GM23248 (cell line): ENCODE measurements at regions not wholly inside any gene's neighbourhood (a gene's known extent, or its start where the extent isn't known, plus 50 kb on each side); places are given as distances from the start of the nearest gene placed in this dataset.

Source experiments
- DNase-seq: peaks from one replicate; pipeline ENCODE4 v3.0.0-alpha.2; 2015
- H2AFZ ChIP-seq: fragments of 200-600 bp; sonication (generic); 2 replicates; pipeline ENCODE4 v1.6.1; 2016; ENCODE audit warnings: antibody characterized with exemption
- H3F3A ChIP-seq: fragments of 200-600 bp; sonication (generic); 2 replicates; pipeline ENCODE4 v1.6.1; 2016; ENCODE audit warnings: mild to moderate bottlenecking, antibody characterized with exemption, mixed run types; ENCODE audit not compliant: insufficient read depth
- H3K27ac ChIP-seq: fragments of 200-600 bp; sonication (generic); 2 replicates; pipeline ENCODE4 v1.5.1; 2016; ENCODE audit warnings: mild to moderate bottlenecking
- H3K27me3 ChIP-seq: fragments of 200-600 bp; sonication (generic); replicated peaks from 2 replicates; pipeline ENCODE4 v1.6.1; 2016; ENCODE audit warnings: mild to moderate bottlenecking; ENCODE audit not compliant: insufficient read depth
- H3K36me3 ChIP-seq: fragments of 200-600 bp; sonication (generic); 2 replicates; pipeline ENCODE4 v1.6.1; 2016; ENCODE audit warnings: low read depth, mild to moderate bottlenecking
- H3K4me1 ChIP-seq: fragments of 200-600 bp; sonication (generic); 2 replicates; pipeline ENCODE4 v1.6.1; 2016; ENCODE audit warnings: mild to moderate bottlenecking; ENCODE audit not compliant: insufficient read depth
- H3K4me2 ChIP-seq: fragments of 200-600 bp; sonication (generic); one replicate; pipeline ENCODE4 v1.6.1; 2016; ENCODE audit warnings: mild to moderate bottlenecking; ENCODE audit not compliant: unreplicated experiment
- H3K4me3 ChIP-seq: fragments of 200-600 bp; sonication (generic); 2 replicates; pipeline ENCODE4 v1.5.1; 2016; ENCODE audit warnings: mild to moderate bottlenecking
- H3K79me2 ChIP-seq: fragments of 200-600 bp; sonication (generic); 2 replicates; pipeline ENCODE4 v1.6.1; 2016; ENCODE audit warnings: mild to moderate bottlenecking; ENCODE audit not compliant: insufficient read depth
- H3K9ac ChIP-seq: fragments of 200-600 bp; sonication (generic); 2 replicates; pipeline ENCODE4 v1.6.1; 2016; ENCODE audit warnings: mild to moderate bottlenecking
- H3K9me2 ChIP-seq: fragments of 200-600 bp; sonication (generic); 2 replicates; pipeline ENCODE4 v1.6.1; 2016; ENCODE audit warnings: mixed run types, mild to moderate bottlenecking, moderate library complexity; ENCODE audit not compliant: insufficient read depth
- H3K9me3 ChIP-seq: fragments of 200-600 bp; sonication (generic); one replicate; pipeline ENCODE4 v1.6.1; 2017; ENCODE audit warnings: low read depth
- H4K20me1 ChIP-seq: fragments of 200-600 bp; sonication (generic); 2 replicates; pipeline ENCODE4 v1.6.0; 2016; ENCODE audit not compliant: insufficient read depth
- EZH2 ChIP-seq: fragments of 200-600 bp; sonication (generic); IDR thresholded peaks from 2 replicates; pipeline ENCODE4 v1.6.1; 2018; ENCODE audit warnings: antibody characterized with exemption, mild to moderate bottlenecking; ENCODE audit not compliant: insufficient read depth, poor library complexity, severe bottlenecking
- EZH2phosphoT487 ChIP-seq: fragments of 200-600 bp; sonication (generic); IDR thresholded peaks from 2 replicates; pipeline ENCODE4 v1.6.1; 2018; ENCODE audit warnings: antibody characterized with exemption, moderate library complexity, mild to moderate bottlenecking, low read depth; ENCODE audit not compliant: insufficient read depth
- WGBS, 2 experiments: methylation state at CpG; one replicate each; pipeline ENCODE4 v1.1.6; 2015 to 2017; ENCODE audit warnings: low lambda C conversion rate in 2 of 2, low coverage in 1 of 2; ENCODE audit errors: missing lambda C conversion rate in 2 of 2; 5-methylcytosine and 5-hydroxymethylcytosine counted together
- in situ Hi-C: fragments of 300-500 bp; cut with MboI; formaldehyde crosslinking; loops from 2 replicates; pipeline ENCODE4 v1.15.0; 2020

GRCh38 chr15:45921978-45922377 lies 287.1 kb downstream of the SQOR start:
- Histone ChIP-seq H3K36me3 (no peaks in the 10 kb centered on the region), H3K4me1 (no peaks in the 10 kb centered on the region), H4K20me1 (no peaks in the 10 kb centered on the region), H3K9ac (no peak overlapping the region), H3K4me3 (no peak overlapping the region), H2AFZ (no peak overlapping the region), H3K27me3 (no peaks in the 10 kb centered on the region), H3K9me3 (no peaks in the 10 kb centered on the region), H3K9me2 (no peaks in the 10 kb centered on the region), H3K79me2 (no peaks in the 10 kb centered on the region), H3K4me2 (no peak overlapping the region), H3F3A (no peaks in the 10 kb centered on the region), H3K27ac (no peak overlapping the region)
- DNase-seq, result no peak
- TF ChIP-seq EZH2phosphoT487 (no peak), EZH2 (no peak)
- 31 to 37% methylated on average over 2 of the region's 2 CpGs for WGBS, 2 experiments
- in situ Hi-C loops, result no loop called here

- in situ Hi-C loops, result no loop called here
- Histone ChIP-seq H3K79me2 (no peaks in the 10 kb centered on the region), H3K9me3 (no peaks in the 10 kb centered on the region), H4K20me1 (no peaks in the 10 kb centered on the region), H3K27ac (no peak overlapping the region), H3F3A (no peaks in the 10 kb centered on the region), H3K36me3 (no peaks in the 10 kb centered on the region), H3K4me1 (no peaks in the 10 kb centered on the region), H3K4me3 (no peak overlapping the region), H3K9me2 (no peaks in the 10 kb centered on the region), H2AFZ (no peak overlapping the region), H3K27me3 (no peaks in the 10 kb centered on the region), H3K4me2 (no peak overlapping the region), H3K9ac (no peak overlapping the region)
- TF ChIP-seq EZH2phosphoT487 (no peak), EZH2 (no peak)
- DNase-seq, result no peak
- 60 to 64% methylated on average over 5 of the region's 5 CpGs for WGBS, 2 experiments
Observed at GRCh38 chr15:45941367-45941766, 306.5 kb downstream of the SQOR start.

GRCh38 chr15:45943240-45943639 lies 308.4 kb downstream of the SQOR start:
- Histone ChIP-seq H3K36me3 (no peaks in the 10 kb centered on the region), H3K9me2 (no peaks in the 10 kb centered on the region), H2AFZ (no peak overlapping the region), H3K79me2 (no peaks in the 10 kb centered on the region), H3K27ac (no peak overlapping the region), H3K9me3 (no peaks in the 10 kb centered on the region), H3K4me2 (no peak overlapping the region), H3K4me3 (no peak overlapping the region), H3K9ac (no peak overlapping the region), H4K20me1 (no peaks in the 10 kb centered on the region), H3K4me1 (no peaks in the 10 kb centered on the region), H3K27me3 (no peaks in the 10 kb centered on the region), H3F3A (no peaks in the 10 kb centered on the region)
- TF ChIP-seq EZH2, result no peak
- no peak for TF ChIP-seq EZH2phosphoT487
- DNase-seq, result no peak
- in situ Hi-C loops, result no loop called here
- 36 to 45% methylated on average over 4 of the region's 4 CpGs for WGBS, 2 experiments

GRCh38 chr15:45946111-45946510 lies 311.3 kb downstream of the SQOR start:
- no peaks in the 10 kb centered on the region for H3K9me3 ChIP-seq
- H3F3A ChIP-seq, result no peaks in the 10 kb centered on the region
- H3K4me1 ChIP-seq, result no peaks in the 10 kb centered on the region
- no peaks in the 10 kb centered on the region for H3K9me2 ChIP-seq
- H3K27me3 ChIP-seq, result no peaks in the 10 kb centered on the region
- in situ Hi-C loops, result no loop called here
- H3K36me3 ChIP-seq, result no peaks in the 10 kb centered on the region
- no peak overlapping the region for H3K9ac ChIP-seq
- TF ChIP-seq EZH2phosphoT487, result no peak
- no peak for TF ChIP-seq EZH2
- H3K79me2 ChIP-seq, result no peaks in the 10 kb centered on the region
- no peaks in the 10 kb centered on the region for H4K20me1 ChIP-seq
- H3K4me3 ChIP-seq, result no peak overlapping the region
- H3K27ac ChIP-seq, result no peak overlapping the region
- H3K4me2 ChIP-seq, result no peak overlapping the region
- no peak for DNase-seq
- H2AFZ ChIP-seq, result no peak overlapping the region

- no peak overlapping the region for H3K4me3 ChIP-seq
- no peaks in the 10 kb centered on the region for H3K27me3 ChIP-seq
- H3K9ac ChIP-seq, result no peak overlapping the region
- in situ Hi-C loops, result no loop called here
- H3K27ac ChIP-seq, result no peak overlapping the region
- no peaks in the 10 kb centered on the region for H3K9me2 ChIP-seq
- H3K79me2 ChIP-seq, result no peaks in the 10 kb centered on the region
- no peaks in the 10 kb centered on the region for H4K20me1 ChIP-seq
- H3F3A ChIP-seq, result no peaks in the 10 kb centered on the region
- H3K36me3 ChIP-seq, result no peaks in the 10 kb centered on the region
- no peak overlapping the region for H3K4me2 ChIP-seq
- no peak for DNase-seq
- no peaks in the 10 kb centered on the region for H3K4me1 ChIP-seq
- no peak overlapping the region for H2AFZ ChIP-seq
- WGBS, 2 experiments, result 15 to 22% methylated on average over 3 of the region's 3 CpGs
- H3K9me3 ChIP-seq, result no peaks in the 10 kb centered on the region
- no peak for TF ChIP-seq EZH2phosphoT487
- no peak for TF ChIP-seq EZH2
Observed at GRCh38 chr15:45948181-45948621, 313.4 kb downstream of the SQOR start.
